HepG2 (cell line): ENCODE measurements at regions not wholly inside any gene's neighbourhood (a gene's known extent, or its start where the extent isn't known, plus 50 kb on each side); places are given as distances from the start of the nearest gene placed in this dataset.

Experiments
- ATAC-seq: fragments of 200-7000 bp; cut with Tn5 transposase; 3 replicates; pipeline ENCODE4 v1.9.1; 2020; ENCODE audit warnings: mild to moderate bottlenecking, moderate library complexity
- BruUV-seq: library from RNA; stranded (reverse); fragments of 400-500 nt; replicated peaks from 2 replicates; lab custom pipeline; 2021; lab: Mats Ljungman, UMichigan
- CTCF ChIA-PET: fragments of 300-600 bp; formaldehyde crosslinking; extraction: SDS; loops from one replicate; lab custom pipeline; 2021; ENCODE audit warnings: low total read pairs, inconsistent platforms, low intra/inter-chr PET ratio; lab: Yijun Ruan, JAX
- POLR2A ChIA-PET: fragments of 350-600 bp; sonication (Branson Sonifier 250); formaldehyde crosslinking; loops from one replicate; lab custom pipeline; 2020; ENCODE audit warnings: antibody characterized with exemption, inconsistent platforms; lab: Yijun Ruan, JAX
- DNase-seq: peaks from one replicate; pipeline ENCODE4 v3.0.0-alpha.2; 2015; ENCODE audit warnings: low spot score
- FAIRE-seq: peaks from 3 replicates; lab custom pipeline; 2011; peaks lifted over from hg19 to GRCh38; lab: Jason Lieb, UNC
- H2AFZ ChIP-seq: one replicate; pipeline ENCODE4 v1.6.1; 2011; ENCODE audit warnings: low read length, inconsistent platforms
- H3K27ac ChIP-seq: fragments of 300-600 bp; 3 replicates; pipeline ENCODE4 v1.8.0; 2011; ENCODE audit warnings: mixed run types, mild to moderate bottlenecking, mixed read lengths, low read length, inconsistent platforms; ENCODE audit not compliant: insufficient read depth; ENCODE audit errors: extremely low read length
- H3K27me3 ChIP-seq, 2 experiments: fragments of 200-600 bp in 1 of 2; 2 replicates in 1 of 2; 3 replicates in 1 of 2; pipeline versions ENCODE4 v1.6.0 to v1.8.0; 2011; ENCODE audit warnings: low read length in 2 of 2, mild to moderate bottlenecking in 2 of 2, moderate library complexity in 2 of 2, inconsistent platforms in 1 of 2; ENCODE audit not compliant: insufficient read depth in 2 of 2, control insufficient read depth in 1 of 2
- H3K36me3 ChIP-seq, 2 experiments: fragments of 200-600 bp in 1 of 2; replicated peaks in 1 of 2; 2 replicates in 1 of 2; 3 replicates in 1 of 2; pipeline versions ENCODE4 v1.5.1 to v1.8.0; 2011; ENCODE audit warnings: low read length in 2 of 2, inconsistent platforms in 1 of 2; ENCODE audit not compliant: insufficient read depth in 2 of 2, control insufficient read depth in 1 of 2
- H3K4me1 ChIP-seq: 2 replicates; pipeline ENCODE4 v1.5.1; 2012; ENCODE audit warnings: low read length, inconsistent platforms; ENCODE audit not compliant: insufficient read depth
- H3K4me2 ChIP-seq: 2 replicates; pipeline ENCODE4 v1.6.0; 2011; ENCODE audit warnings: low read depth, low read length, inconsistent platforms
- H3K4me3 ChIP-seq, 3 experiments: fragments of 200-600 bp in 1 of 3; sonication (generic), shearing (Covaris generic) in 1 of 3; replicated peaks in 1 of 3; 2 replicates each; pipeline ENCODE4 v1.5.1; 2011 to 2016; ENCODE audit warnings: low read length in 3 of 3, inconsistent platforms in 2 of 3, low read depth in 2 of 3, mild to moderate bottlenecking in 2 of 3, control low read depth in 1 of 3, mixed read lengths in 1 of 3; ENCODE audit not compliant: insufficient read depth in 1 of 3
- H3K79me2 ChIP-seq: one replicate; pipeline ENCODE4 v1.6.1; 2011; ENCODE audit warnings: low read length, inconsistent platforms; ENCODE audit not compliant: insufficient read depth
- H3K9ac ChIP-seq: 2 replicates; pipeline ENCODE4 v1.6.0; 2011; ENCODE audit warnings: mild to moderate bottlenecking, low read depth, low read length, inconsistent platforms; ENCODE audit not compliant: insufficient read depth
- H3K9me3 ChIP-seq: 2 replicates; pipeline ENCODE4 v1.5.1; 2012; ENCODE audit warnings: mild to moderate bottlenecking, low read length
- H4K20me1 ChIP-seq: 2 replicates; pipeline ENCODE4 v1.6.0; 2011; ENCODE audit warnings: inconsistent platforms, mild to moderate bottlenecking, low read length, moderate library complexity; ENCODE audit not compliant: insufficient read depth
- ETV5 ChIP-seq: IDR thresholded peaks from 2 replicates; pipeline ENCODE4 v1.6.1; 2018; ENCODE audit warnings: missing biosample characterization, missing genetic modification reagents, inconsistent platforms, borderline replicate concordance
- MATR3 ChIP-seq: sonication (generic); formaldehyde crosslinking; IDR thresholded peaks from 2 replicates; pipeline ENCODE4 v1.4.0; 2020; ENCODE audit warnings: missing genetic modification reagents
- NFAT5 ChIP-seq: sonication (generic); formaldehyde crosslinking; IDR thresholded peaks from 2 replicates; pipeline ENCODE4 v1.4.0; 2020; ENCODE audit warnings: missing genetic modification reagents
- NFKBIZ ChIP-seq: IDR thresholded peaks from 2 replicates; pipeline ENCODE4 v1.6.1; 2018; ENCODE audit warnings: missing genetic modification reagents, missing compliant biosample characterization
- PAF1 ChIP-seq: IDR thresholded peaks from 2 replicates; pipeline ENCODE4 v1.6.1; 2016; ENCODE audit warnings: missing genetic modification reagents, missing compliant biosample characterization
- ZFP82 ChIP-seq: sonication (generic); formaldehyde crosslinking; IDR thresholded peaks from 2 replicates; pipeline ENCODE4 v1.5.1; 2020; ENCODE audit warnings: mild to moderate bottlenecking, missing genetic modification reagents, borderline replicate concordance
- ZNF121 ChIP-seq: sonication (generic); formaldehyde crosslinking; IDR thresholded peaks from 2 replicates; pipeline ENCODE4 v1.5.0; 2020; ENCODE audit warnings: mild to moderate bottlenecking, missing genetic modification reagents
- ZNF230 ChIP-seq: sonication (generic); formaldehyde crosslinking; IDR thresholded peaks from 2 replicates; pipeline ENCODE4 v1.4.0; 2020; ENCODE audit warnings: mild to moderate bottlenecking, missing genetic modification reagents
- ZNF335 ChIP-seq: sonication (generic); formaldehyde crosslinking; IDR thresholded peaks from 2 replicates; pipeline ENCODE4 v1.4.0; 2020; ENCODE audit warnings: missing genetic modification reagents
- ZNF501 ChIP-seq: sonication (generic); formaldehyde crosslinking; IDR thresholded peaks from 2 replicates; pipeline ENCODE4 v1.5.1; 2020; ENCODE audit warnings: mild to moderate bottlenecking, moderate library complexity, missing genetic modification reagents
- ZNF720 ChIP-seq: sonication (generic); formaldehyde crosslinking; IDR thresholded peaks from 2 replicates; pipeline ENCODE4 v1.4.0; 2020; ENCODE audit warnings: missing genetic modification reagents
- ZNF83 ChIP-seq: sonication (generic); formaldehyde crosslinking; IDR thresholded peaks from 2 replicates; pipeline ENCODE4 v1.4.0; 2020; ENCODE audit warnings: missing genetic modification reagents, mild to moderate bottlenecking, borderline replicate concordance
- WGBS: methylation state at CpG from one replicate; pipeline ENCODE4 v1.1.6; 2017; ENCODE audit warnings: low lambda C conversion rate; 5-methylcytosine and 5-hydroxymethylcytosine counted together
- in situ Hi-C: cut with HindIII; loops from 2 replicates; pipeline ENCODE4 v1.10.0; 2017; ENCODE audit warnings: low pct_unique_long_range_greater_than_20kb; ENCODE audit not compliant: extremely low pct_ligation_motif_present
- intact Hi-C: fragments of 100-400 bp; cut with micrococcal nuclease; formaldehyde crosslinking; loops from one replicate; pipeline ENCODE4 v1.10.0; 2022; ENCODE audit not compliant: unreplicated experiment
- TF ChIP-seq, protein P1 (sequence below): sonication (generic); formaldehyde crosslinking; IDR thresholded peaks from 2 replicates; pipeline ENCODE4 v1.5.1; 2020; ENCODE audit warnings: missing genetic modification reagents, mild to moderate bottlenecking, borderline replicate concordance
- TF ChIP-seq, protein P2 (sequence below): sonication (generic); formaldehyde crosslinking; IDR thresholded peaks from 2 replicates; pipeline ENCODE4 v1.9.0; 2021; ENCODE audit warnings: missing genetic modification reagents, borderline replicate concordance
- TF ChIP-seq, protein P3 (sequence below): sonication (generic); formaldehyde crosslinking; IDR thresholded peaks from 2 replicates; pipeline ENCODE4 v1.4.0; 2020; ENCODE audit warnings: mild to moderate bottlenecking, missing genetic modification reagents

DNA sequence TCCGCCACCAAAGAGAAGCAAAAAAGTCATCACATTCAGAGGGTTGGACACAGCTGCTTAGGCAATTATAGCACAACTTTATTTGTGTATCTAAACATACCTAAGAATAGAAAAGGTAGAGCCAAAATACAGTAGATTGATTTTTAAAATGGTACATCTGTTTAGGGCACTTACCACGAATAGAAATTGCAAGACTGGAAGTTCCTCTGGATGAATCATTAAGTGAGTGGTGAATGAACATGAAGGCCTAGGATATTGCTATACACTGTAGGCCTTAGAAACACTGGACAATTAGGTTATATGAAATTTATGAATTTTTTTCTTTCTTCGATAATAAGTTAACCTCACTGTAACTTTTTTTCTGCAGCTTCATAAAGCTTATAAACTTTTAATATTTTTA is 687.0 kb downstream of the BCL11A start (continued):
- TF ChIP-seq ZNF720 (no peak), ZNF121 (CRISPR knock-in tag) (no peak), ZNF83 (no peak)
- TF ChIP-seq, protein P1, sequence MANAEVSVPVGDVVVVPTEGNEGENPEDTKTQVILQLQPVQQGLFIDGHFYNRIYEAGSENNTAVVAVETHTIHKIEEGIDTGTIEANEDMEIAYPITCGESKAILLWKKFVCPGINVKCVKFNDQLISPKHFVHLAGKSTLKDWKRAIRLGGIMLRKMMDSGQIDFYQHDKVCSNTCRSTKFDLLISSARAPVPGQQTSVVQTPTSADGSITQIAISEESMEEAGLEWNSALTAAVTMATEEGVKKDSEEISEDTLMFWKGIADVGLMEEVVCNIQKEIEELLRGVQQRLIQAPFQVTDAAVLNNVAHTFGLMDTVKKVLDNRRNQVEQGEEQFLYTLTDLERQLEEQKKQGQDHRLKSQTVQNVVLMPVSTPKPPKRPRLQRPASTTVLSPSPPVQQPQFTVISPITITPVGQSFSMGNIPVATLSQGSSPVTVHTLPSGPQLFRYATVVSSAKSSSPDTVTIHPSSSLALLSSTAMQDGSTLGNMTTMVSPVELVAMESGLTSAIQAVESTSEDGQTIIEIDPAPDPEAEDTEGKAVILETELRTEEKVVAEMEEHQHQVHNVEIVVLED (CRISPR knock-in tag), result no peak

GRCh38 chr2:59858540-59858939 is 694.9 kb downstream of the BCL11A start:
- no peak for DNase-seq
- CTCF ChIA-PET, result no interaction called here
- in situ Hi-C loops, result no loop called here
- Histone ChIP-seq H3K9ac (no peak overlapping the region), H3K36me3 (no peaks in the 10 kb centered on the region), H3K27ac (no peak overlapping the region), H3K4me1 (no peaks in the 10 kb centered on the region), H4K20me1 (no peaks in the 10 kb centered on the region), H3K27me3 (no peaks in the 10 kb centered on the region), H3K79me2 (no peaks in the 10 kb centered on the region), H2AFZ (no peak overlapping the region), H3K4me3 (no peak overlapping the region), H3K9me3 (peaks cover 24% of the 10 kb centered on the region), H3K4me2 (no peak overlapping the region)
- no TSS peak for BruUV-seq
- 24% methylated on average over 7 of the region's 7 CpGs for WGBS
- POLR2A ChIA-PET, result no interaction called here
- FAIRE-seq, result no peak
- ATAC-seq, result no peak
- intact Hi-C loops, result no loop called here
- TF ChIP-seq, protein P2, sequence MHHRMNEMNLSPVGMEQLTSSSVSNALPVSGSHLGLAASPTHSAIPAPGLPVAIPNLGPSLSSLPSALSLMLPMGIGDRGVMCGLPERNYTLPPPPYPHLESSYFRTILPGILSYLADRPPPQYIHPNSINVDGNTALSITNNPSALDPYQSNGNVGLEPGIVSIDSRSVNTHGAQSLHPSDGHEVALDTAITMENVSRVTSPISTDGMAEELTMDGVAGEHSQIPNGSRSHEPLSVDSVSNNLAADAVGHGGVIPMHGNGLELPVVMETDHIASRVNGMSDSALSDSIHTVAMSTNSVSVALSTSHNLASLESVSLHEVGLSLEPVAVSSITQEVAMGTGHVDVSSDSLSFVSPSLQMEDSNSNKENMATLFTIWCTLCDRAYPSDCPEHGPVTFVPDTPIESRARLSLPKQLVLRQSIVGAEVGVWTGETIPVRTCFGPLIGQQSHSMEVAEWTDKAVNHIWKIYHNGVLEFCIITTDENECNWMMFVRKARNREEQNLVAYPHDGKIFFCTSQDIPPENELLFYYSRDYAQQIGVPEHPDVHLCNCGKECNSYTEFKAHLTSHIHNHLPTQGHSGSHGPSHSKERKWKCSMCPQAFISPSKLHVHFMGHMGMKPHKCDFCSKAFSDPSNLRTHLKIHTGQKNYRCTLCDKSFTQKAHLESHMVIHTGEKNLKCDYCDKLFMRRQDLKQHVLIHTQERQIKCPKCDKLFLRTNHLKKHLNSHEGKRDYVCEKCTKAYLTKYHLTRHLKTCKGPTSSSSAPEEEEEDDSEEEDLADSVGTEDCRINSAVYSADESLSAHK (CRISPR knock-in tag), result no peak
- TF ChIP-seq NFAT5 (CRISPR knock-in tag) (no peak), ZNF501 (CRISPR knock-in tag) (no peak), MATR3 (no peak), ZNF335 (CRISPR knock-in tag) (no peak), ZNF230 (no peak), ZFP82 (CRISPR knock-in tag) (no peak), NFKBIZ (no peak), ETV5 (no peak), PAF1 (CRISPR knock-in tag) (no peak)
- TF ChIP-seq, protein P3, sequence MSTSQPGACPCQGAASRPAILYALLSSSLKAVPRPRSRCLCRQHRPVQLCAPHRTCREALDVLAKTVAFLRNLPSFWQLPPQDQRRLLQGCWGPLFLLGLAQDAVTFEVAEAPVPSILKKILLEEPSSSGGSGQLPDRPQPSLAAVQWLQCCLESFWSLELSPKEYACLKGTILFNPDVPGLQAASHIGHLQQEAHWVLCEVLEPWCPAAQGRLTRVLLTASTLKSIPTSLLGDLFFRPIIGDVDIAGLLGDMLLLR (CRISPR knock-in tag), result no peak
